Stimulated activated naive CD8-positive, alpha-beta T cell treated with anti-CD3 and anti-CD28 coated beads, Interleukin-15, Interleukin-2, amounts not matched to agents 100 ng/mL and 50 ng/mL, for 24 hours (primary cell): ENCODE measurements at regions not wholly inside any gene's neighbourhood (a gene's known extent, or its start where the extent isn't known, plus 50 kb on each side); places are given as distances from the start of the nearest gene placed in this dataset.

Experiments used
- H3K27ac Mint-ChIP-seq: one replicate; pipeline ENCODE4 v1.8.0; 2021; ENCODE audit warnings: mild to moderate bottlenecking, mixed read lengths
- H3K27me3 Mint-ChIP-seq: one replicate; pipeline ENCODE4 v1.8.0; 2021; ENCODE audit warnings: mixed read lengths
- H3K36me3 Mint-ChIP-seq: one replicate; pipeline ENCODE4 v1.8.0; 2021; ENCODE audit warnings: low read depth, mixed read lengths
- H3K4me1 Mint-ChIP-seq: one replicate; pipeline ENCODE4 v1.8.0; 2021; ENCODE audit warnings: low read depth, mixed read lengths
- H3K4me3 Mint-ChIP-seq: one replicate; pipeline ENCODE4 v1.8.0; 2021; ENCODE audit warnings: mild to moderate bottlenecking, mixed read lengths
- H3K9me3 Mint-ChIP-seq: one replicate; pipeline ENCODE4 v1.8.0; 2021; ENCODE audit warnings: mixed read lengths

DNA sequence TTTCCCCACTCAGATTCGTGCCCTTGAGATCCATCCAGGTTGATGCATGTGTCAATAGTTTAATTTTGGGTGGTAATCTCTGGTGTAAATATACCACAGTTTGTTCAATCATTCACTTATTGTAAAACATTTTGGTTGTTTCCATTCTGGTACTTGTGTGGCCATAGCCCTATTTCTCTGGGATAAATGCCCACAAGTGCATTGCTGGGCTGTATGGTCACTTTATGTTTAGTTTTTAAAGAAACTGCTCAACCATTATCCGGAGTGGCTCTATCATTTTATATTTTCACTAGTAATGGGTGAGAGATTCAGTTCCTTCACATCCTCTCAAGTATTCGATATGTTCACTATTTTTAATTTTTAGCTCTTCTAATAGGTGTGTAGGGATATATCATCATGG is 60.7 kb upstream of the RNF24 start:
- Mint-ChIP-seq H3K27ac (no peak overlapping the region), H3K27me3 (no peaks in the 10 kb centered on the region), H3K9me3 (no peaks in the 10 kb centered on the region), H3K4me3 (no peak overlapping the region), H3K36me3 (no peaks in the 10 kb centered on the region), H3K4me1 (peaks cover 12% of the 10 kb centered on the region)

DNA sequence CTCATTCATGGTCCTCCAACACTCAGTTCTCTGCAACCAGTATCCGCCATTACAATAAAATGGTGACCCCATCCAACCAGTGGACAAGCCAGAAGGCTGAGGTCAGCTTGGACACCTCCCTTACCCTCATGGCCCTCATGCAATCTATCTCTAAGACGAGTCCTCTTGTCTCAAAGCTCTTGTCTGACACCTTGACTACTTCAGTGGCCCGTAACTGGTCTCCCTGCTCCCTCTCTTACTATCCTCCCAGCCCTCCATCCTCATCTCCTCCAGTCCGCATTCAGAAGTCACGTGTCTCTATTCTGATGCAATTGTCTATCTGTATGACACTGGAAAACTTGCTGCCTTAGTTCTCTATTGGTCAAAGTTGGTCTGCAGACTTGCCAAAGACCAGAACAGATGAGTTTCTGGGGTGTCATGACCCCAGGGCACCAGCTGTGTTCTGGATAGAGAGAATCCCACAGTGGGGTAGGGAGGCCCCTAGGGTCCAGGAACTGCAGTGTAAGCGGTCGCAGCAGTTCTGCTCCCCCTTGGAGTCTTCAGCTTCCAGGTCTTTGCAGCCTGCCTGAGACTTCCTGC is 59.6 kb upstream of the RNF24 start:
- Mint-ChIP-seq H3K9me3 (no peaks in the 10 kb centered on the region), H3K27me3 (no peaks in the 10 kb centered on the region), H3K4me1 (peaks cover 12% of the 10 kb centered on the region), H3K36me3 (no peaks in the 10 kb centered on the region), H3K27ac (no peak overlapping the region), H3K4me3 (no peak overlapping the region)

DNA sequence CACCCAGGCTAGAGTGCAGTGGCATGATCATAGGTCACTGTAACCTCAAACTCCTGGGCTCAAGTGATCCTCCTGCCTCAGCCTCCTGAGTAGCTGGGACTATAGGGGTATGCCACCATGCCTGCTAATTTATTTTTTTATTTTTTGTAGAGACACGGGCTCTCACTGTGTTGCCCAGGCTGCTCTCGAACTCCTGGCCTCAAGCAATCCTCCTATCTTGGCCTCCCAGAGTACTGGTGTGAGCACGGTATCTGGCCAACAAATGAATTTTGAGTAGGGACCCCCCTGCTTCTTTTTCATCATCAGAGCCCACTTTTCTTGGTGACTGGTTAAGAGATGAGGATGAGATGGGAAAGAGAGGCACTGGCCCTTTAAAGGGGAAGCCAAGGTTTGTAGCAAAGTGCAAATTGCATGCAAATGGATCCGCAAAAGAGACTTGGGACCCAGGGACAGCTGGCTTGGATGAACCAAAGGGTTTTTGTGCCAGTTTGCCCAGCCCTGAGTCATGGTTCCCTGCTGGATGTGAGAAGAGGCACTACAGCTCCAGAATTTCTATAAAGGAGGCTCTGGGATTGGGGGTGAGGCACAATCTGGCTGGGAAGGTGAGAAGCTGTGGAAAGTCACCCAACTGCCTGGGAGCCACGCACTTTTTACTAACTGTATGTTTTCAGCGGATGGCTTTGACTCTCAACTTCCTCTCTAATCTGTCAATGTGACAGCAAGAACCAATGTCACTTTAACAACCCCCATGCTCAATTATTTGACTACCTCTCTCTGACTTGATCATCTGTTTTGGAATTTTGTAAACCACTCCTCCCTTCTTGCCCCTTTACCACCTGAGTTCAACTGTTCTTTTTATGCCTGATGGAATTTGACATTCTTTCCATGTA is 58.7 kb upstream of the RNF24 start:
- Mint-ChIP-seq H3K4me1 (peaks cover 12% of the 10 kb centered on the region), H3K4me3 (no peak overlapping the region), H3K36me3 (no peaks in the 10 kb centered on the region), H3K9me3 (no peaks in the 10 kb centered on the region), H3K27ac (no peak overlapping the region), H3K27me3 (no peaks in the 10 kb centered on the region)

DNA sequence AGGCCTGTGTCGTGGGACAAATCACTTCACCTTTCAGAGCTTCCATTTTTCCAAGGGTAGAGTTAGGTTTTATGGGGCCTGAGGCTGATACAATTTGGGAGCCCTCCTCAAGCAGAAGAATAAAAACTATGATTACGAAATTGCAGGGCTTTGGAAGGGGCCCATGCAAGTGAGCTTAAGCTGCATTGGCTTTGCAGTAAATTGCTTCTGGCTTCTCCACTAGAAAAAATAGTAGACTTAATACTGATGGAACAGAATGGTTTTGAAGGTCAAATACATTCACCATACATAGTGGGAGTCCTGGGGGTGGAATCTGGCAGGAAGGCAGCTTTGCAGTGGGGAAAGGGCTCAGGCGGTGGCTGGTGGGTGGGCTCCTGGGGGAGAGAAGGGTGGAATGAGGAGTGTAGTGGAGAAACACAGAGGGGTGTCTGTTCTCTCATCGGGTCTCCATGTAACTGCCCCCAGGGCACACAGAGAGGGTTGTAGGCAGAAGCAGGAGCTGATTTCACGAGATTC is 55.9 kb upstream of the RNF24 start:
- Mint-ChIP-seq H3K36me3 (no peaks in the 10 kb centered on the region), H3K9me3 (no peaks in the 10 kb centered on the region), H3K4me1 (peaks cover 7% of the 10 kb centered on the region), H3K27me3 (no peaks in the 10 kb centered on the region), H3K4me3 (no peak overlapping the region), H3K27ac (no peak overlapping the region)

DNA sequence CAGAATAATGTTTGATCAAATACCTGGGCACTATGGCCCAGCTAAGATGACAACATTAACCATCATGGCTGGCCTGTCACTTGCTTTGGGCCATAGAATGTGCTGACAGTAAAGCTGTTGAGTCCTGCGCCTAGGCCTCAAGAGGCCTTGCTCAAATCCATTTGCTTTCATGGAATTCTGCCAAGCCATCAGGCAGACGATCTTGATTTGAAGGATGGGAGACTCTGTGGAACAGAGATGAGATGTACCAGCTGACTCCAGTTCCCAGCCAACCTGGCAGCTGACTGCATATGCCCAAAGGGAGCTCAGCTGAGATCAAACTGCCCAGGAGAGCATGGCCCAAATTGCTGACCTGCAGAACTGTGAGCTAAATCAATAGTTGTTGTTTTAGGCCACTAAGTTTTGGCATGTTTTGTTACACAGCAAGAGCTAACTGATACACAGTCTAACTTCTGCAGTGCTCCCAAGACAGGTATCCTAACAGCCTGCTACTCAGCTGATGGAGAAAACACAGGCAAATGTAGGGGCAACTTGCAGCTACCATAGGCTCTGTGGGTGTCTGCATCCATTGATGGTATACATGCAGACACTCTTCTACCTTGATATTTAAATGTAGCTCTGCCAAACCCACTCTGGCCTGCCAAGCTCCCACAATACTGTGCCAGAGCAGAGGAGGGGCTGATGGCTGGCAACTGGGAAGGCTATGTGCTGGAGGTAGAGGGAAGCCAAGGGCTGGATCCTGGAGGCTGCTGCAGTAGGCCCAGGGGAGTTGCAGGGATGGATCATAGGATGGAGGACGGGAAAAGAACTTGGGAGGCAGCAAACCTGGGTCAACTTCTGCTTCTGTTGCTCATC is 55.2 kb upstream of the RNF24 start:
- peaks cover 7% of the 10 kb centered on the region for H3K4me1 Mint-ChIP-seq

DNA sequence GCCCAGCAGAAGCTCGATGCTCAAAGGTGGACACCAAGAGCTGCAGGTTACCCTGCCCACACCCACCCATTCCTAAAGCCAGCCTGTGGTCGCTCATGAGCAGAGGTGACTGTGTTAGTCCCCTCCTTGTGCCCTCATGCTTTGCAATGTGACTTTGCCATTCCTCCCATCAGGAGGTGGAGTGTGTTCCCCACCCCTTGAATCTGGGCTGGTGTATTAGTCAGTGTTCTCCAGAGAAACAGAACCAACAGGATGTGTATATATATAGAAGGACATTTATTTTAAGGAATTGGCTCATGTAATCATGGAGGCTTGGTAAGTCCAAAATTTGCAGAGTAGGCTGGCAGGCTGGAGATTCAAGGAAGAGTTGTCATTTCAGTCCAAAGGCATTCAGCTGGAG is 54.4 kb upstream of the RNF24 start:
- Mint-ChIP-seq H3K9me3 (no peaks in the 10 kb centered on the region), H3K4me1 (peaks cover 8% of the 10 kb centered on the region), H3K36me3 (no peaks in the 10 kb centered on the region), H3K4me3 (no peak overlapping the region), H3K27ac (no peak overlapping the region), H3K27me3 (no peaks in the 10 kb centered on the region)

More for the DNA sequence above, 55.2 kb upstream of the RNF24 start:
- Mint-ChIP-seq H3K4me3 (no peak overlapping the region), H3K27me3 (no peaks in the 10 kb centered on the region), H3K36me3 (no peaks in the 10 kb centered on the region), H3K9me3 (no peaks in the 10 kb centered on the region), H3K27ac (no peak overlapping the region)

DNA sequence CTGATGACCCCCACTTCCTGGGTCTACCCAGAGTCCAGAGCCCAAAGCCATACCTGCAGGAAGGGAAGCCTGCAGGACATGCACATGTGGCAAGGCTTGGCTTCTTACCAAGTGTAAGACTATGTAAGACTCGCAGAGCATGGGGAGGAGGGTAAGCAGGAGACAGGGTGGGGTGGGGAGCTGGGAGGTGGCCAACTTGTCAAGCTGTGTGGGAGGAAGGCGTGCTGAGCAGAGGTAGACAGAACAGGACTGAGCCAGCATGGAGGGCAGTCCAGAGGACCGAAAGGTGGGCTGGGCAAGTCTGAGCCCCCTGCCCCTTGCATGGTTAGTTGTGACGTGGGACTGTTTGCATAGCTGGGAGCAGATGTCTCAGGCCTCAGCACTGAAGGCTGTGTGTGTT is 53.4 kb upstream of the RNF24 start:
- Mint-ChIP-seq H3K27ac (no peak overlapping the region), H3K4me3 (no peak overlapping the region), H3K36me3 (no peaks in the 10 kb centered on the region), H3K27me3 (no peaks in the 10 kb centered on the region), H3K9me3 (no peaks in the 10 kb centered on the region), H3K4me1 (peaks cover 8% of the 10 kb centered on the region)

DNA sequence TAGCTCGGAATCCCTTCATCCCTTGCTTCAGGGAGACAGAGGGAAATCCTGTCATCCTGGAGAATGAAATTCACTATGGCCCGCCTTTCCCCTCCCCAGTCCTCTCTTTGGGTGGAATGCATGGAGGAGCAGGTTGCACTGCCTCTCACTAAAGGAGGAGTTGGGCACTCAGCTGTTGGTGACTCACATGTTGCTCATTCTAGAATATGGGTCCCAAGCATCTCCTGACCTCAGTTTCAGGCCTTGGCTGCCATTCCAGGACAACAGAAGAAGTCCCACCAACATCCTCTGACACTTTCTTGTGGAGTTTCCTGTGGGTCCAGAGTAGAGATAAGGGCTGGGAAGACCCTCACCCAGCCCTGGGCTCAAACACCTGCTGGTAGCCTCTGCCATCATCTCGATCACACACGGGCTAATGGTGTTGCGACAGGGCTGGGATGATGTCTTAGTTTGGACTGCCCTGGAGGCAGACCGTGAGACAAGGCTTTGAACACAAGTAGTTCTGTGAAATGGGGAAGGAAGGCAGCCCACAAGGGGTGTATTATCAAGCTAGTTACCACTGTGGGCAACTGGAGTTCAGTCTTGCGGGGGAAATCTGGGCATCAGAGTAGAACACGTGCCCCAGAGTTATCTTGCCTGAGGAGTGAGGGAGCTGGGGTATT is 52.4 kb upstream of the RNF24 start:
- Mint-ChIP-seq H3K27ac (no peak overlapping the region), H3K36me3 (no peaks in the 10 kb centered on the region), H3K4me1 (peaks cover 8% of the 10 kb centered on the region), H3K27me3 (no peaks in the 10 kb centered on the region), H3K4me3 (no peak overlapping the region), H3K9me3 (no peaks in the 10 kb centered on the region)

DNA sequence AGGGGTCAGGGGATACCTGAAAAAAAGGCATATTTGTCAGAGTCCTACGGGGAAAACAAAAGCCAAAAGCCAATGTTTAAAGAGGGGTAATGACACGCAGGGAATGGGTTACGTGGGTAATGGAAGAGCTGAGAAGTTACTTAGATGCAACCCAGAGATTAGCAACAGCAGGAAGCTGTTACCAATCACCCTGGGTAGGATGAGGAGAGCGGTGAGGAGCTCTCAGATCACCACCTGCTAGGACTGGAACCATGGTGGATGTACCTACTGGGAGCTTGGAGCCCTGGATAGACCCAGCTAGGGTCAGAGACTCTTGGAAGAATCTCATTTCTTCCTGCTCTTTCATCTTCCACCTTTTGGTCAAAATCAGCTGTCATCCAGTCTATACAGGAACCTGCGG is 51.2 kb upstream of the RNF24 start:
- Mint-ChIP-seq H3K27ac (peak overlapping the region; percentile 61), H3K9me3 (no peaks in the 10 kb centered on the region), H3K4me1 (peaks cover 8% of the 10 kb centered on the region)

DNA sequence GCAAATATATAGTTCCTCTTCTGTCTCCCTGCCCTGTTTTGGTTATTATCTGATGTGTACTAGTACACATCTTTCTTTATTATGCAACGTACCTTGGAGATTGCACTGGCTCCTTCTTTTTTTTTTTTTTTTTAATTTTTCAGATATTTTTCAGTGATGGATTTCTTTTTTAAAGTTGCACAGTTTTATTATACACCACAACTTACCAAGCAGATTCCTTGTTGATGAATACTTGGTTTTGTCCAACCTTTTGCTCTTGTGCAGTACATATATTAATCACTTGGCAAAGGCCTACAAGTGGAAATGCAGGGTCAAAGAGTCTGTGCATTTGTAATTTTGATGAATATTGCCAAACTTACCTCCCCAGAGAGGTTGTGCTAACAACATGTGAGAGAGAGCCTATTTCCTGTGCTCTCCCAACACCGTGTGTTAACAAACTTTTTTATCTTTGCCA is 50.1 kb upstream of the RNF24 start:
- Mint-ChIP-seq H3K27ac (no peak overlapping the region), H3K36me3 (no peaks in the 10 kb centered on the region), H3K27me3 (no peaks in the 10 kb centered on the region)

More for the DNA sequence above, 51.2 kb upstream of the RNF24 start:
- H3K27me3 Mint-ChIP-seq = no peaks in the 10 kb centered on the region
- H3K36me3 Mint-ChIP-seq = no peaks in the 10 kb centered on the region
- no peak overlapping the region for H3K4me3 Mint-ChIP-seq

More for the DNA sequence above, 50.1 kb upstream of the RNF24 start:
- Mint-ChIP-seq H3K4me3 (no peak overlapping the region), H3K9me3 (no peaks in the 10 kb centered on the region), H3K4me1 (peaks cover 8% of the 10 kb centered on the region)
